GM10847 (cell line): ENCODE measurements at regions not wholly inside any gene's neighbourhood (a gene's known extent, or its start where the extent isn't known, plus 50 kb on each side); places are given as distances from the start of the nearest gene placed in this dataset.

ENCODE experiments used
- POLR2A ChIP-seq: IDR thresholded peaks from 2 replicates; pipeline ENCODE4 v1.6.1; 2011; ENCODE audit not compliant: insufficient read length; ENCODE audit errors: extremely low read depth

DNA sequence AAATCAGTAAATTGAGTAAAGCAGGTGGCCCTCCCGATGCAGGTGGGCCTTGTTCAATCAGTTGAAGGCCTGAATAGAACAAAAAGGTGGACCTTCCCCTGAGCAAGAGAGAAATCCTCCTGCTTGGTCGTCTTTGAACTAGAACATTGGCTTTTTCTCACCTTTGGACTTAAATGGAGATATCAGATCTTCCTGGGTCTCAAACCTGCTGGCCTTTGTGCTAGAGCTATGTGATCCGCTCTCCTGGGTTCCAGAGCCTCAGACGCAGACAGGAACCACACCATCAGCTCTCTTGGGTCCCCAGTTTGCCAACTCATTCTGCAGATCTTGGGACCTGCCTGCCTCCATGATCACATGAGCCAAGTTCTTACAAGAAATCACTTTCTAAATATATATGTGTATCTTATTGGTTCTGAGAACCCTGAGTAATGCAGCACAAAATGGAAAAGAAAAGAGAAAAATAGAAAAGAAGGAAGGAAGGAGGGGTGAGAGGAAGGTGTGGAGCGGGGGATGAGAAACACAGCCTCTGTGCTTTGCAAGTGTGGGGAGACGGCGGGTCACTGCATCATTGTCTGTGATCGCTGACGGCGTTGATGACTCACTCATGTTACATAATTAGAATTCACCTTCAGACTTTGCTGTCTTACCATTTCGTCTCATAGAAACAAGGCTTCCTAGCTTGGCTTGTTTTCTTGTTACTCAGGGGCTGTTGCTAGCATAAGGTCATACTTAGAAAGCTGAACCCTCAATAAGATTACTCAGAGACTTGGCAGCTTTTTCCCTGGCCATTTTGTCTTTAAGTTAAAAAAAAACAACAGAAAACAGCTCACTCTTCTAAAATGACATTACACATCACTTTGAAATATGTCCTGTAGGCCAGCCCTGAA is 85.7 kb upstream of the NEDD9 start:
- TF ChIP-seq POLR2A, result no peak

DNA sequence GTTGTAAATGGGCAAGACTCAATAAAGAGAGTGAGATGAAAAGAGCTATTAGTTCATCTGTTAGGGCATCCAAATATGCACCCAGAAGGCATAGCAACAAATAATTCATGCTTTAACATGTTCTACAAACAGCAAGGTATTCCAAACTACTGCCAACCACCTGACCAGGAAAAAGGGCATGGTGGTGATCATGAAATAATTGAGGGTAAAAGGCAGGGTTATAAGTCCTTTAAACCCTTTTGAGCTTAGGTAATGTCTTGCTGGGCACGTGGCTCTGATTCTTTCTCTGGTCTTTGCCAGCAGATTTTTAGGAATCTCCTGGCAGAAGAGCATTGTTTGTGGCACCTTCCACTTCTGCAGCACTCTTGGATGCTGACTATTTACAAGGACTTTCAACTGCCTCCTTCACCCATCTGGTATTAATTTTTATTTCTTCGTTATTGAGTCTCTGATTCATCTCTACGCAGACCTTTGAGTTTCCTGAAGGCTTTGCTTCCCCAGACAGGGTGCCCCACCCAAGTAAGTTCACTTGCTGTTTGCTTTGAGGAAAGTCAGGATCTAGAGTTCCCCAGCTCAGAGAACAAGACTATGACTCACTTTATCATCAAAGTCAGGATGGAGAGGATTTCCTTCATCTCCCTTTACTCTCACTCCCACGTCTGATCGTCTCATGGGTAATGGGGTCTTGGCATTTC is 83.4 kb upstream of the NEDD9 start:
- TF ChIP-seq POLR2A, result no peak

DNA sequence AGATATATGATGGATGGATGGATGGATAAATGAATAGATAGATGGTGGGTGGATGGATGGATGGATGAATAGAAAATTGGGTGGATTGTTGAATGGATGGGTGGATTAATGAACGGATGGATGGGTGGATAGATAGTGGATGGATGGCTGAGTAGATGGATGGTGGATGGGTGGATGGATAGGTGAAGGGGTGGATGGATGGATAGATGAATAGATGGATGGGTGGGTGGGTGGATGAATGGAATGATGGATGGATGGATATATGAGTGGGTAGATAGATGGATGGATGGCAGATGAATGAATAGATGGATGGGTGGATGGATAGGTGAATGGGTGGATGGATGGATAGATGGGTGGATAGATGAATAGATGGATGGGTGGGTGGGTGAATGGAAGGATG is 80.7 kb upstream of the NEDD9 start:
- TF ChIP-seq POLR2A, result no peak

DNA sequence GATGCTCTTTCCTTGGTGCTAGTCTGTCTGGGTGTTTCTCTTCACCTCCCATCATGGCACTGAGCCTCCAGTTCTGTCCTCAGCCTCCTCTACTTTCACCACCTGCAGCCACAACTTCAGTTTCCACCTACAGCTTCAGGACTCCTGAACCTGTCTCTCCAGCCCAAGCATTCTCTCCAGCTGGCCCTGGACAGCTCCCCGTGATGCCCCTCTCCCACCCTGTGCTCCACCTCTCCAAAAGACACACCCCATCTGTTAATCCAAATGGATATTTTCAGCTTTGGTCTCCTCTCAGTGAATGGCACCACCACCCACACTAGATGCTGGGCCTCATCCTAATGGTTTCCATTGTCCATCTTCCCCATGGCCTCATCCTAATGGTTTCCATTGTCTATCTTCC is 79.5 kb upstream of the NEDD9 start:
- no peak for TF ChIP-seq POLR2A

DNA sequence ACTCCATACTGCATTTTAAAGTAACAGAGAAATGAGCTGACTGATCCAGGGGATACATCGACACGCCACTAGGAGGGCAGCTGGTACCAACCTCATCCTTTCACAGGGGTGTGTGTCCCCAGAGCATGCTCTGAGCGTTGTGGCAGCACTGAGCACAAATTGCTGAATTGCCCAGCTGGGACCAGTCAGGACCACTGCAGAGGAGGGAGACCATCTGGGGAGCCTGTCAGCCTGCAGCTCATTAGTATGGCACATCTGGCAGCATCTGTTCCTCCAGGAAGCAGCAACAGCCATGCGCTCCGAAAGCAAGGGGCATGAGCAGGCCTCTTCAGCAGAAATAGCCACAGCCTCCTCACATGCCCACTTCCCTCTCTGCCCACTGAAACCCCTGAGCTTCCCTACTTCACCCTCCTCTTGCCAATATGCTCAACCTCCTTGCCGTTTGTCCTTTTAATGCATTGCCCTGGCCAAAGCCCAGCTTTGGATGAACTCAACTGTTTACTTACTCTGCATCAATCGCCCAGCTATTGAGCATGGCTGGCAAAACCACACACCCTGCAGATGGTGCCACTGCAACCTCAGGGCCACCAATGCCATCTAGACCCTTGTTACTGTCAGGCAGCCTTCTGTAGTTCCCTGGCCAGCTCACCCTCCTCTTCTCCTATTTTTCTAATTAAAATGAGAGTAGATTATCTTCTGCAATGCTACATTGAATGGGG is 77.6 kb upstream of the NEDD9 start:
- no peak for TF ChIP-seq POLR2A

DNA sequence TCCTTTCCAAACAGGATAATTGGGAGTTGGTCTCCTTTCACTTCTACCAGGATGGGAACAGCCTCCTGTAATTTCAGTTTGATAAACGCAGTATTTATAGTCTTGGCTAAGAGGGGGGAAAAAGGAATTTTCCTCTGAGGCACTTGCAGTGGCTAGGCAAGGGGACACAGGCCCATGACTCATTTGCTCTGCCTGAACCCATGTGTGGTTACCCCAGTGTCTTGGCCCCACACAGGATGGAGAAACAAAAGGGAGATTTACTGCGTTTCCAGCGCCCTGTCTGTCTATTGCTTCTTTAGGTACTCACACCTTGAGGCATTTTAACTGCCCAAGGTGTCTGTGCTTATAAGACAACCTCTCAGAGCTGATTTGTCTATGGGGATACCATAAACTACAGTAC is 74.8 kb upstream of the NEDD9 start:
- no peak for TF ChIP-seq POLR2A

DNA sequence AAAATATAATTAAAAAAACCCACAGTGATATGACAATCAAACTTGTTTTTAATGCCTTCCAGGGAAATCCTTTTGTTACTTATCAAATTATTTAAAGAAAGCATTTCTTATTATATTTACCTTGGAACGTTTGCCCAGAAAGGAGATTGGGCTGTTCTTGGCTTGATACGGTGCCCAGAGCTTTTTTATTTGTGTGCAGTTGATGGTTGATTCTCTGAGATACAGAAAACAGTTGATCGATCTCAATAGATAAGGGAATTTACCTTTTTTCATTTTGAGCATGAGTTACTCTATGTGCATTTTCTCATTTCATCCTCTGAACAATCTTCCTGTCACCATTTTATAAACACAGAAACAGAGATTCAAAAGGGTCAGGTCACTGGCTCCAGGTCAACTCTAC is 72.5 kb upstream of the NEDD9 start:
- no peak for TF ChIP-seq POLR2A

DNA sequence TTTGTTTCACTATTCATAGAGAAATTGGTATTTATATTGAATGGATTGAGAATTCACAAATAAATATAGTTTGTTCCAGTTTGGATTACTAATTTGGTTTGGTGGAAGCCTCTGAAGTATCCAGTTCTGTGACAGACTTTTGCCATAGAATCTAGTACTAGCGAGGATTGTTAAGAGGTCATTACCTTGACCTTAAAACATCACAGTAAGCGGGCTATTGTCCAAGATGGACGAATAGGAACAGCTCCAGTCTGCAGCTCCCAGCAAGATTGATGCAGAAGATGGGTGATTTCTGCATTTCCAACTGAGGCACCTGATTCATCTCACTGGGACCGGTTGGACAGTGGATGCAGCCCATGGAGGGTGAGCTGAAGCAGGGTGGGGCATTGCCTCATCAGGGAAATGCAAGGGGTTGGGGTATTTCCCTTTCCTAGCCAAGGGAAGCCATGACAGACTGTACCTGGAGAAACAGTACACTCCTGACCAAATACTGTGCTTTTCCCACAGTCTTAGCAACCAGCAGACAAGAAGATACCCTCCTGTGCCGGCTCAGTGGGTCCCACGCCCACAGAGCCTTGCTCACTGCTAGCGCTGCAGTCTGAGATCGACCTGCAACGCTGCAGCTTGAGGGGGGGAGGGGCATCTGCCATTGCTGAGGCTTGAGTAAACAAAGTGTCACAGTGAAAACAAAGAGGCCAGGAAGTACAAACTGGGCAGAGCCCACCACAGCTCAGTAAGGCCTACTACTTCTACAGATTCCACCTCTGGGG is 66.4 kb upstream of the NEDD9 start:
- no peak for TF ChIP-seq POLR2A

DNA sequence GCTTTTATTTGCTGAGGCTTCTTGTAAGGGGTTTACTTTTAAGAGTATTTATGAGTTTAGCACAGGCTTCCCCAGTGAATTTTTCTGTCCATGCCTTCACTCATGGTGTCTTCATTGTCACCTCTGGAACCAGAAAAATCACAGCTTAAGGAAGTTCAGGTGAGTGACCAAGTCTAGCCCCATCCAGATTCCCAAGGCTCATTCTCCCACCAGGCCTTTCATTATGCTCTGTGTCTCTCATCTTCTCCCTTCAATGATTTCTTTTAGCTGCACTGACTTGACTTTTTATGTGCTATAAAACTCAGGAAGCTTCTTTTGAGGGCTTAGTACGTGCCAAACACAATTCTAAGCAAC is 64.9 kb upstream of the NEDD9 start:
- no peak for TF ChIP-seq POLR2A

DNA sequence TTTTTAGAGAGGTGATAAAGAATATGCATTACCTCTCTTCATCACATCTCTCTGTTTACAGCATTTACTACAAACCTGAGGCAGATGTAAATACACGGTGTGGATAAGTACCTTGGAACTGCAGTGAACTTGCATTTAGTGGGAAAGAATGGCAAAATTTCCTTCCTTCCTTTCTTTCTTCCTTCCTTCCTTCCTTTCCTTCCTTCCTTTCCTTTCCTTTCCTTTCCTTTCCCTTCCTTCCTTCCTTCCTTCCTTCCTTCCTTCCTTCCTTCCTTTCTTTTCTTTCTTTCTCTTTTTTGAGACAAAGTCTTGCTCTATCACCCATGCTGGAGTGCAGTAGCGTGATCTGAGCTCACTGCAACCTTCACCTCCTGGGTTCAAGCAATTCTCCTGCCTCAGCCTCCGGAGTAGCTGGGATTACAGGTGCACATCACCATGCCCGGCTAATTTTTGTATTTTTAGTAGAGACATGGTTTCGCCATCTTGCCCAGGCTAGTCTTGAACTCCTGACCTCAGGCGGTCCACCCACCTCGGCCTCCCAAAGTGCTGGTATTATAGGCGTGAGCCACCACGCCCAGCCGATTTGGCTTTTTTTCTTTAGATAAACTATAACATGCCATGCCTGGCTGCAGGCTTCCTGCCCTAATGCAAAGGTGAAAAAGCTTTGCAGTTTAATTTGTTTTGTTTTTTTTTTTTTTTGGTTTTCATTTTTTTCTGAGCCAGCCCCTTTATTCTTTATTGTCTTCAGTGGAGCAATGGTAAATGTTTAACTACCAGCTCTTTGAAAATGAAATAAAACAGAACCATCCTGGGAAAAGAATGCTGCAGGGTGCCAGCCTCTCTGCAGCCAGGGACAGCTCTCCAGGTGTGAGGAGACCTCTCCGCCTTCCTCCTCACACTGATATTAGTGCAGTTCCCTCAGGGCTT is 64.2 kb upstream of the NEDD9 start:
- TF ChIP-seq POLR2A, result no peak

DNA sequence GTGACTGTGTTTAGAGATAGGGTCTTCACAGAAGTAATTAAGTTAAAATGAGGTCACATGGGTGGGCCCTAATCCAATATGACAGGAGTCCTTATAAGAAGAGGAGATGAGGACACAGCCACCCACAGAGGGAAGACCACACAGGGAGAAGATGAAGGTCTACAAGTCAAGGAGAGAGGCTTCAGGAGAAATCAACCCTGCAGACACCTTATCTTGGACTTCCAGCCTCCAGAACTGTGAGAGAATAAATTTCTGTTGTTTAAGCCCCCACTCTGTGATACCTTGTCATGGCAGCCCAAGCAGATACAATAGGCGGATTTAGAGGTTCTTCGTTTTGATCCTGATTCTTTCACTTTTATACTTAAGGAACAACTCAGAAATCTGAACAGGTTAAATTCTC is 63.5 kb upstream of the NEDD9 start:
- no peak for TF ChIP-seq POLR2A

DNA sequence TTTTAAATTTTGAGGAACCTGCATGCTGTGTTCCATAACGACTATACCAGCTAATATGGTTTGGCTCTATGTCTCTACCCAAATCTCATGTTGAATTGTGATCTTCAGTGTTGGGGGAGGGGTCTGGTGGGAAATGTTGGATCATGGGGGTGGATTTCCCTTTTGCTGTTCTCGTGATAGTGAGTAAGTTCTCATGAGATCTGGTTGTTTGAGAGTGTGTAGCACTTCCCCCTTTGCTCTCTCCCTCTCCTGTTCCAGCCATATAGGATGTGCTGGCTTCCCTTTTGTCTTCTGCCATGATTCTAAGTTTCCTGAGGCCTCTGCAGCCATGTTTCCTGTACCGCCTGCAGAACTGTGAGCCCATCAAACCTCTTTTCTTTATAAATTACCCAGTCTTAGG is 61.8 kb upstream of the NEDD9 start:
- TF ChIP-seq POLR2A, result no peak

DNA sequence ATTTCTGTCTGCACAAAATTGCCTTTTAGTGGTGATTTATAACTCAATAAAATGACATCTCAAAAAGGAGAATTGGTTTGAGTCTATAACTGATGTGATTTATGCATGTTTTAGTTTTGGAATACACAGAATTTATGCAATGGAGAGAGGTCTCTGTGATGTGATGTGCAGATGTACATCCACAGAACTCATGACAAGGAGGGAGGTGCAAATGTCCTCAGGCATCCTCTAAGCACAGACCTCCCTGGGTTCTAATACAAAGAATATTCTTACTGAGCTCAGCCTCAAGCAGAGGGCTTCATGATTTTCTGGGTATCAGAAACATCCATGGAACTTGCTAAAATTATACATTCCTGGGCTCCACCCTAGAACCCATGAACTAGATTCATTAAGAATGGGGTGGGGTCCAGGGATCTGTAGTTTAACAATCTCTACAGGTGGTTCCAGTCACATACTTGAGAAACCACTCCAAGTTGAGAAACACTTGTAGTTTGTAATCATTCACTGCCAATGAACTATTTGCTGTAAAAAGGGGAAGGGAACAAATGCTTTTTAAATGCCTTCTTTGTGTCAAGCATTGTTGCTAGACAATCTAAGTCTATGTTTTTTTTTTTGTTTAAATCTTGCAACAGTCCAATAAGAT is 60.2 kb upstream of the NEDD9 start:
- TF ChIP-seq POLR2A, result no peak

DNA sequence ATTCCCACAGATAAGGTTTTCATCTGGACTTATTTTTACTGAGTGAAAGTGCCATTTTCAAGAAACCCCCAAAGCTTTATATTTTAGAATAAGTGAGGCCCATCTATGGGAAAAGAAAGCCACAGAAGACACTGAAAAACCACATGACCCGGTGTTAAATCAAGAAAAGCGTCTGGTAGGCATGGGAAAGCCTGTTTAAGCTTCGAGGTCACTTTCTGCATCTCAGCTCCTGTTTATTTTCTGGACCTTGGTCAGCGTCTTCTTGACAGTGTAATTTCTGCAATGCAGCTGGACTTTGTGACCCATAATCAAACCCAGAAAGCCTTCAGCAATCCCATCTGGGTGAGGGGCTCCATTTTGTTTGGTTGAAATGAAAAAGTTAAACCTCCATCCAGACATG is 59.6 kb upstream of the NEDD9 start:
- no peak for TF ChIP-seq POLR2A
